ENCODE measurements at regions not wholly inside any gene's neighbourhood (a gene's known extent, or its start where the extent isn't known, plus 50 kb on each side); places are given as distances from the start of the nearest gene placed in this dataset.
"Not testable (repeated sequence)": the region's sequence is repeated elsewhere in the genome, so short reads cannot be mapped to it uniquely, and the experiment has no call there.

- H3K36me3 Mint-ChIP-seq: no peaks in the 10 kb centered on the region
- H3K27ac Mint-ChIP-seq: no peak overlapping the region
- H3K27me3 Mint-ChIP-seq: no peaks in the 10 kb centered on the region
- no peaks in the 10 kb centered on the region for H3K4me1 Mint-ChIP-seq
- peaks cover 1 to 8% (median 6%) of the 10 kb centered on the region in 3 donors for H3K9me3 Mint-ChIP-seq
- H3K4me3 Mint-ChIP-seq: no peak overlapping the region
Observed at GRCh38 chr9:24961762-24962161, 416.1 kb upstream of the IZUMO3 start.

GRCh38 chr9:24953070-24953469 lies 407.4 kb upstream of the IZUMO3 start:
- Mint-ChIP-seq H3K4me3 (no peak overlapping the region), H3K27ac (no peak overlapping the region), H3K9me3 (peaks cover 1 to 14% (median 2%) of the 10 kb centered on the region in 3 donors), H3K27me3 (no peaks in the 10 kb centered on the region), H3K4me1 (no peaks in the 10 kb centered on the region), H3K36me3 (no peaks in the 10 kb centered on the region)

- Mint-ChIP-seq H3K4me1 (no peaks in the 10 kb centered on the region), H3K27me3 (no peaks in the 10 kb centered on the region), H3K27ac (no peak overlapping the region), H3K36me3 (no peaks in the 10 kb centered on the region), H3K4me3 (no peak overlapping the region), H3K9me3 (peaks cover 0 to 4% (median 0%) of the 10 kb centered on the region in 3 donors)
Observed at GRCh38 chr9:24939109-24939850, 393.6 kb upstream of the IZUMO3 start.

- Mint-ChIP-seq H3K4me3 (no peak overlapping the region), H3K36me3 (no peaks in the 10 kb centered on the region), H3K27ac (no peak overlapping the region), H3K9me3 (no peaks in the 10 kb centered on the region), H3K27me3 (no peaks in the 10 kb centered on the region), H3K4me1 (peaks cover 0 to 2% (median 2%) of the 10 kb centered on the region in 3 donors)
Observed at GRCh38 chr9:24936117-24936516, 390.4 kb upstream of the IZUMO3 start.

- H3K27ac Mint-ChIP-seq: no peak overlapping the region
- H3K36me3 Mint-ChIP-seq: no peaks in the 10 kb centered on the region
- peaks cover 0 to 5% (median 2%) of the 10 kb centered on the region in 3 donors for H3K9me3 Mint-ChIP-seq
- no peaks in the 10 kb centered on the region for H3K27me3 Mint-ChIP-seq
- no peak overlapping the region for H3K4me3 Mint-ChIP-seq
- H3K4me1 Mint-ChIP-seq: peaks cover 0 to 2% (median 2%) of the 10 kb centered on the region in 3 donors
Observed at GRCh38 chr9:24932785-24933184, 387.1 kb upstream of the IZUMO3 start.

GRCh38 chr9:24931894-24932293 lies 386.2 kb upstream of the IZUMO3 start:
- Mint-ChIP-seq H3K4me1 (peaks cover 0 to 2% (median 2%) of the 10 kb centered on the region in 3 donors), H3K4me3 (no peak overlapping the region), H3K36me3 (no peaks in the 10 kb centered on the region), H3K9me3 (peaks cover 0 to 5% (median 2%) of the 10 kb centered on the region in 3 donors), H3K27me3 (no peaks in the 10 kb centered on the region), H3K27ac (no peak overlapping the region)

- Mint-ChIP-seq H3K27ac (no peak overlapping the region), H3K9me3 (peaks cover 0 to 20% (median 5%) of the 10 kb centered on the region in 3 donors), H3K4me3 (no peak overlapping the region), H3K4me1 (no peaks in the 10 kb centered on the region), H3K36me3 (no peaks in the 10 kb centered on the region), H3K27me3 (no peaks in the 10 kb centered on the region)
Observed at GRCh38 chr9:24912767-24913166, 367.1 kb upstream of the IZUMO3 start.

- Mint-ChIP-seq H3K4me3 (no peak overlapping the region), H3K36me3 (no peaks in the 10 kb centered on the region), H3K9me3 (peaks cover 0 to 8% (median 3%) of the 10 kb centered on the region in 3 donors), H3K27me3 (no peaks in the 10 kb centered on the region), H3K27ac (no peak overlapping the region), H3K4me1 (no peaks in the 10 kb centered on the region)
Observed at GRCh38 chr9:24901319-24901718, 355.6 kb upstream of the IZUMO3 start.

- Mint-ChIP-seq H3K4me1 (no peaks in the 10 kb centered on the region), H3K36me3 (no peaks in the 10 kb centered on the region), H3K27ac (no peak overlapping the region), H3K9me3 (peaks cover 0 to 11% (median 3%) of the 10 kb centered on the region in 3 donors), H3K27me3 (no peaks in the 10 kb centered on the region), H3K4me3 (no peak overlapping the region)
Observed at GRCh38 chr9:24900179-24900578, 354.5 kb upstream of the IZUMO3 start.

- Mint-ChIP-seq H3K36me3 (no peaks in the 10 kb centered on the region), H3K27me3 (no peaks in the 10 kb centered on the region), H3K27ac (no peak overlapping the region), H3K4me1 (no peaks in the 10 kb centered on the region), H3K9me3 (peaks cover 0 to 11% (median 5%) of the 10 kb centered on the region in 3 donors), H3K4me3 (no peak overlapping the region)
Observed at GRCh38 chr9:24899463-24899862, 353.8 kb upstream of the IZUMO3 start.

GRCh38 chr9:24897826-24898225 lies 352.1 kb upstream of the IZUMO3 start:
- H3K4me1 Mint-ChIP-seq: no peaks in the 10 kb centered on the region
- no peaks in the 10 kb centered on the region for H3K27me3 Mint-ChIP-seq
- H3K27ac Mint-ChIP-seq: no peak overlapping the region
- H3K36me3 Mint-ChIP-seq: no peaks in the 10 kb centered on the region
- H3K4me3 Mint-ChIP-seq: peak overlapping the region in 1 of 4 donors; percentile 67
- peaks cover 0 to 11% (median 8%) of the 10 kb centered on the region in 3 donors for H3K9me3 Mint-ChIP-seq

GRCh38 chr9:24881361-24881760 lies 335.7 kb upstream of the IZUMO3 start:
- Mint-ChIP-seq H3K4me1 (no peaks in the 10 kb centered on the region), H3K27ac (no peak overlapping the region), H3K4me3 (no peak overlapping the region), H3K27me3 (no peaks in the 10 kb centered on the region), H3K9me3 (peaks cover 4 to 8% (median 4%) of the 10 kb centered on the region in 3 donors), H3K36me3 (no peaks in the 10 kb centered on the region)

- Mint-ChIP-seq H3K4me3 (no peak overlapping the region), H3K9me3 (peaks cover 4 to 8% (median 6%) of the 10 kb centered on the region in 3 donors), H3K36me3 (no peaks in the 10 kb centered on the region), H3K27ac (no peak overlapping the region), H3K27me3 (no peaks in the 10 kb centered on the region), H3K4me1 (no peaks in the 10 kb centered on the region)
Observed at GRCh38 chr9:24879591-24879990, 333.9 kb upstream of the IZUMO3 start.

- H3K27me3 Mint-ChIP-seq, H3K27ac Mint-ChIP-seq, H3K36me3 Mint-ChIP-seq, H3K4me3 Mint-ChIP-seq, H3K4me1 Mint-ChIP-seq: not testable (repeated sequence)
- H3K9me3 Mint-ChIP-seq: peaks cover 0 to 13% (median 11%) of the 10 kb centered on the region in 3 donors
Observed at GRCh38 chr9:24856601-24857000, 310.9 kb upstream of the IZUMO3 start.

- Mint-ChIP-seq H3K27me3 (no peaks in the 10 kb centered on the region), H3K4me1 (peaks cover 0 to 2% (median 0%) of the 10 kb centered on the region in 3 donors), H3K9me3 (peaks cover 0 to 11% (median 2%) of the 10 kb centered on the region in 3 donors), H3K36me3 (no peaks in the 10 kb centered on the region), H3K4me3 (peak overlapping the region in 1 of 4 donors; percentile 6), H3K27ac (peak overlapping the region in 1 of 3 donors; percentile 3)
Observed at GRCh38 chr9:24846248-24846912, 300.7 kb upstream of the IZUMO3 start.

Measured in IgD-negative memory B cell (primary cell).